Memory B cell (primary cell): ENCODE measurements at regions not wholly inside any gene's neighbourhood (a gene's known extent, or its start where the extent isn't known, plus 50 kb on each side); places are given as distances from the start of the nearest gene placed in this dataset.
"Not testable (repeated sequence)": the region's sequence is repeated elsewhere in the genome, so short reads cannot be mapped to it uniquely, and the experiment has no call there.

Experiments used
- ATAC-seq: fragments of 150-1000 bp; cut with Tn5 transposase; 2 replicates; pipeline ENCODE4 v1.10.0; 2021; ENCODE audit warnings: low read depth, mild to moderate bottlenecking, moderate library complexity
- DNase-seq, 2 donors: peaks; one replicate each; pipeline ENCODE4 v3.0.0; 2022; ENCODE audit warnings: low spot score in 2 of 2
- H3K27ac Mint-ChIP-seq: one replicate; pipeline ENCODE4 v1.8.0; 2022; ENCODE audit warnings: mild to moderate bottlenecking, moderate library complexity, mixed read lengths
- H3K27me3 Mint-ChIP-seq: one replicate; pipeline ENCODE4 v1.8.0; 2022; ENCODE audit warnings: mixed read lengths
- H3K36me3 Mint-ChIP-seq: one replicate; pipeline ENCODE4 v1.8.0; 2022; ENCODE audit warnings: mild to moderate bottlenecking, mixed read lengths
- H3K4me1 Mint-ChIP-seq: one replicate; pipeline ENCODE4 v1.8.0; 2022; ENCODE audit warnings: mixed read lengths
- H3K4me3 Mint-ChIP-seq: one replicate; pipeline ENCODE4 v1.8.0; 2022; ENCODE audit warnings: mild to moderate bottlenecking, moderate library complexity, mixed read lengths
- H3K9me3 Mint-ChIP-seq: one replicate; pipeline ENCODE4 v1.8.0; 2022; ENCODE audit warnings: mixed read lengths

- Mint-ChIP-seq H3K27ac (no peak overlapping the region), H3K27me3 (no peaks in the 10 kb centered on the region)
- no peak for ATAC-seq
Observed at GRCh38 chr6:50993941-50994720, 175.5 kb downstream of the TFAP2B start.

GRCh38 chr6:50995036-50995435 lies 176.4 kb downstream of the TFAP2B start:
- no peak overlapping the region for H3K4me3 Mint-ChIP-seq
- H3K27me3 Mint-ChIP-seq = no peaks in the 10 kb centered on the region
- no peak overlapping the region for H3K27ac Mint-ChIP-seq
- no peaks in the 10 kb centered on the region for H3K4me1 Mint-ChIP-seq
- no peak for DNase-seq
- no peak for ATAC-seq
- no peaks in the 10 kb centered on the region for H3K36me3 Mint-ChIP-seq
- no peaks in the 10 kb centered on the region for H3K9me3 Mint-ChIP-seq

More at GRCh38 chr6:50993941-50994720, 175.5 kb downstream of the TFAP2B start:
- DNase-seq = no peak
- Mint-ChIP-seq H3K4me3 (no peak overlapping the region), H3K36me3 (no peaks in the 10 kb centered on the region), H3K4me1 (no peaks in the 10 kb centered on the region), H3K9me3 (no peaks in the 10 kb centered on the region)

GRCh38 chr6:50998905-50999304 lies 180.2 kb downstream of the TFAP2B start:
- peaks cover 3% of the 10 kb centered on the region for H3K27me3 Mint-ChIP-seq
- no peaks in the 10 kb centered on the region for H3K4me1 Mint-ChIP-seq
- H3K36me3 Mint-ChIP-seq = no peaks in the 10 kb centered on the region
- H3K9me3 Mint-ChIP-seq = peaks cover 1% of the 10 kb centered on the region
- no peak overlapping the region for H3K4me3 Mint-ChIP-seq
- no peak overlapping the region for H3K27ac Mint-ChIP-seq
- no peak for ATAC-seq
- no peak for DNase-seq

GRCh38 chr6:51001399-51001798 lies 182.7 kb downstream of the TFAP2B start:
- no peak overlapping the region for H3K27ac Mint-ChIP-seq
- DNase-seq (no peak), ATAC-seq (no peak)
- H3K4me1 Mint-ChIP-seq = no peaks in the 10 kb centered on the region
- H3K36me3 Mint-ChIP-seq = no peaks in the 10 kb centered on the region
- H3K4me3 Mint-ChIP-seq = no peak overlapping the region
- peaks cover 1% of the 10 kb centered on the region for H3K9me3 Mint-ChIP-seq
- H3K27me3 Mint-ChIP-seq = peaks cover 3% of the 10 kb centered on the region

- Mint-ChIP-seq H3K27ac (no peak overlapping the region), H3K4me3 (no peak overlapping the region), H3K36me3 (no peaks in the 10 kb centered on the region), H3K4me1 (no peaks in the 10 kb centered on the region), H3K9me3 (peaks cover 8% of the 10 kb centered on the region), H3K27me3 (peaks cover 3% of the 10 kb centered on the region)
- ATAC-seq (no peak), DNase-seq (no peak)
Observed at GRCh38 chr6:51004380-51004779, 185.7 kb downstream of the TFAP2B start.

- H3K4me3 Mint-ChIP-seq = no peak overlapping the region
- DNase-seq (no peak), ATAC-seq (no peak)
- no peaks in the 10 kb centered on the region for H3K36me3 Mint-ChIP-seq
- H3K27me3 Mint-ChIP-seq = peaks cover 3% of the 10 kb centered on the region
- no peak overlapping the region for H3K27ac Mint-ChIP-seq
- H3K4me1 Mint-ChIP-seq = peaks cover 5% of the 10 kb centered on the region
- H3K9me3 Mint-ChIP-seq = peaks cover 7% of the 10 kb centered on the region
Observed at GRCh38 chr6:51005779-51006178, 187.1 kb downstream of the TFAP2B start.

GRCh38 chr6:51007237-51007636 lies 188.6 kb downstream of the TFAP2B start:
- Mint-ChIP-seq H3K4me1 (peaks cover 5% of the 10 kb centered on the region), H3K4me3 (no peak overlapping the region), H3K9me3 (peaks cover 7% of the 10 kb centered on the region), H3K36me3 (no peaks in the 10 kb centered on the region), H3K27me3 (no peaks in the 10 kb centered on the region), H3K27ac (no peak overlapping the region)
- DNase-seq (no peak), ATAC-seq (no peak)

GRCh38 chr6:51008693-51009092 lies 190.0 kb downstream of the TFAP2B start:
- not testable (repeated sequence) for H3K4me3 Mint-ChIP-seq, H3K27me3 Mint-ChIP-seq, H3K36me3 Mint-ChIP-seq, ATAC-seq, H3K9me3 Mint-ChIP-seq, H3K27ac Mint-ChIP-seq, DNase-seq, H3K4me1 Mint-ChIP-seq

GRCh38 chr6:51013376-51013775 lies 194.7 kb downstream of the TFAP2B start:
- ATAC-seq (no peak), DNase-seq (no peak)
- Mint-ChIP-seq H3K36me3 (no peaks in the 10 kb centered on the region), H3K27ac (no peak overlapping the region), H3K4me1 (peaks cover 5% of the 10 kb centered on the region), H3K4me3 (no peak overlapping the region), H3K9me3 (peaks cover 6% of the 10 kb centered on the region), H3K27me3 (no peaks in the 10 kb centered on the region)

GRCh38 chr6:51015394-51015793 lies 196.7 kb downstream of the TFAP2B start:
- no peaks in the 10 kb centered on the region for H3K36me3 Mint-ChIP-seq
- H3K9me3 Mint-ChIP-seq = peaks cover 2% of the 10 kb centered on the region
- ATAC-seq = no peak
- no peak overlapping the region for H3K4me3 Mint-ChIP-seq
- H3K4me1 Mint-ChIP-seq = no peaks in the 10 kb centered on the region
- no peak for DNase-seq
- H3K27me3 Mint-ChIP-seq = no peaks in the 10 kb centered on the region
- no peak overlapping the region for H3K27ac Mint-ChIP-seq

- ATAC-seq (no peak), DNase-seq (no peak)
- no peaks in the 10 kb centered on the region for H3K36me3 Mint-ChIP-seq
- H3K27me3 Mint-ChIP-seq = no peaks in the 10 kb centered on the region
- H3K4me1 Mint-ChIP-seq = no peaks in the 10 kb centered on the region
- no peak overlapping the region for H3K27ac Mint-ChIP-seq
- peaks cover 2% of the 10 kb centered on the region for H3K9me3 Mint-ChIP-seq
- no peak overlapping the region for H3K4me3 Mint-ChIP-seq
Observed at GRCh38 chr6:51016489-51016888, 197.8 kb downstream of the TFAP2B start.

GRCh38 chr6:51019806-51020205 lies 201.1 kb downstream of the TFAP2B start:
- Mint-ChIP-seq H3K9me3 (peaks cover 2% of the 10 kb centered on the region), H3K27ac (no peak overlapping the region), H3K4me3 (no peak overlapping the region), H3K27me3 (no peaks in the 10 kb centered on the region), H3K4me1 (no peaks in the 10 kb centered on the region), H3K36me3 (no peaks in the 10 kb centered on the region)
- no peak for DNase-seq
- ATAC-seq = no peak

- H3K27ac Mint-ChIP-seq = no peak overlapping the region
- DNase-seq (no peak), ATAC-seq (no peak)
- H3K9me3 Mint-ChIP-seq = peaks cover 2% of the 10 kb centered on the region
- H3K4me1 Mint-ChIP-seq = no peaks in the 10 kb centered on the region
- no peak overlapping the region for H3K4me3 Mint-ChIP-seq
- no peaks in the 10 kb centered on the region for H3K27me3 Mint-ChIP-seq
- H3K36me3 Mint-ChIP-seq = no peaks in the 10 kb centered on the region
Observed at GRCh38 chr6:51021171-51021570, 202.5 kb downstream of the TFAP2B start.

GRCh38 chr6:51024126-51024525 lies 205.5 kb downstream of the TFAP2B start:
- no peak for ATAC-seq
- H3K27me3 Mint-ChIP-seq = no peaks in the 10 kb centered on the region
- H3K36me3 Mint-ChIP-seq = no peaks in the 10 kb centered on the region
- H3K9me3 Mint-ChIP-seq = no peaks in the 10 kb centered on the region
- DNase-seq = no peak
- no peaks in the 10 kb centered on the region for H3K4me1 Mint-ChIP-seq
- H3K4me3 Mint-ChIP-seq = no peak overlapping the region
- no peak overlapping the region for H3K27ac Mint-ChIP-seq

- Mint-ChIP-seq H3K27ac (no peak overlapping the region), H3K27me3 (no peaks in the 10 kb centered on the region), H3K4me1 (no peaks in the 10 kb centered on the region), H3K36me3 (no peaks in the 10 kb centered on the region), H3K4me3 (no peak overlapping the region), H3K9me3 (no peaks in the 10 kb centered on the region)
- ATAC-seq (no peak), DNase-seq (no peak)
Observed at GRCh38 chr6:51025082-51025777, 206.6 kb downstream of the TFAP2B start.
